ENCODE measurements at regions not wholly inside any gene's neighbourhood (a gene's known extent, or its start where the extent isn't known, plus 50 kb on each side); places are given as distances from the start of the nearest gene placed in this dataset.
A peak's percentile ranks its signal among the peaks of the same experiment; 100 is the strongest.

DNA sequence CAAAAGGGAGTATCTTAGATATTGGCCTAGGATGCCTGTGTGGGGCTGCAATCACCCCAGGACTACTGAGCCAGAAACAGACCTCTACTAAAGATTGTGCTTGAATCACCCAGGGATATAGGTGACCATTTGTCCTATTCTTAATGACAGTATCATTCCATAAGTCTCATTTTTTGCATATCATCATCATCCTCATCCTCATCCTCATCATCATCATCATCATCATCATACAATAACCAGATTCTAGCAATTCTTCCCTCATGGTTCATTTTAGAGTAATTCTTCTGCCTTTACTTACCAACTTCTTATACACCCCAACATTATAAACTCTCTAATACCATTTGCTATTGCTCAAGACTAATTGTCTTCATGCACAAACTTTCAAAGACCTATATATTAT lies 226.6 kb downstream of the B3GLCT start:
- CTCF ChIA-PET = interaction anchor here (0.5 to 6.2 kb wide), 4 partner anchors 12 to 377 kb away, joined by 3 to 43 read pairs (median 4); no protein-coding TSS in a partner anchor
- peaks cover 3% of the 10 kb centered on the region for H3K4me1 Mint-ChIP-seq
- no peak overlapping the region for H3K27ac Mint-ChIP-seq
- H3K36me3 Mint-ChIP-seq (ENCODE audit: low read depth) = no peaks in the 10 kb centered on the region
- no peak overlapping the region for H3K4me3 Mint-ChIP-seq
- DNase-seq (no peak), ATAC-seq (no peak)
- peaks cover 13% of the 10 kb centered on the region for H3K27me3 Mint-ChIP-seq
- H3K9me3 Mint-ChIP-seq (ENCODE audit: low read depth) = no peaks in the 10 kb centered on the region
- POLR2A ChIA-PET = no interaction called here
- intact Hi-C loops (cut with DNase I, micrococcal nuclease) = no loop called here

DNA sequence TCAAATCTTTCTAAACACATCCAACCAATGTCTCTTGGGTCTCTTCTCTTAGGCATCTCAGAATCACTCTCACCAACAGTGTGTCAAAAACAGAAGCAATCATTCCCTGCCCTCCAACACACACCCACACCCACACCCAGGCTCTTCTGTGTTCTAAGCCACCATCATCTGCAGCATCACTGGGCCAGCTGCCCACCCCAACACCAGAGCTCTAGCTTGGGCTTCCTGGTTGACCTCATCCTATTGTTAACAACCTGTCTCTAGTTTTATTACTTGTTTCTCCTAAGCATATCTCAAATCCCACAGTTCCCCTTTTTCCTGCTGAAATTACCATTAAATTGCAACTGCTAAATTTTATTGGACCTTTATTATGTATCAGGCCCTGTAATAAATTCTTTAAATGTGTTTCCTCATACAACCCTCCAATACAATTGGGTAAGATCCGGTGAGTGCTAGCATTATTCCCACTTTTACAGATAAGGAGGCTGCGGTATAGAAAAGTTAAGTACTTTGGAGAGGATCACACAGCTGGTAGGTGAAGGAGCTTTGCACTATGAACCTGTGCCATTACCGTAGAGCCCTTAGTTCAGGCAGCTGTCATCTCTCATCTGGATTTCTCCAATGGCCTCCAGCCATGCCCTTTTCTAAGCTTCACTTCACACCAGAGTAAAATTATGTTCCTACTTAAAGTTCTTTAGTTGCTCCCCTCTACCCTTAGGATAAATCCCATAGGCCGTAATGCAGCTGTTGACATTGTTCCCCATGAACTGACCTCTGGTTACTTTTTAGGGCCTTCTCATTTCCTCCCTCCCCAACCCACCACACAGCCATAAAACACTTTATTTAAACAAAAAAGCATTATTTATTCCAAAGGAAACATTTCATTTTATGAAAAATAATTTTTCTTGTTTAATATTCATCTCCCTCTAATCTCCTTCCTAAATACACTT lies 227.7 kb downstream of the B3GLCT start:
- CTCF ChIA-PET = interaction anchor here (1.0 kb wide), 1 partner anchor 166 kb away, joined by 3 read pairs; no protein-coding TSS in a partner anchor
- intact Hi-C loops (cut with DNase I, micrococcal nuclease) = no loop called here

DNA sequence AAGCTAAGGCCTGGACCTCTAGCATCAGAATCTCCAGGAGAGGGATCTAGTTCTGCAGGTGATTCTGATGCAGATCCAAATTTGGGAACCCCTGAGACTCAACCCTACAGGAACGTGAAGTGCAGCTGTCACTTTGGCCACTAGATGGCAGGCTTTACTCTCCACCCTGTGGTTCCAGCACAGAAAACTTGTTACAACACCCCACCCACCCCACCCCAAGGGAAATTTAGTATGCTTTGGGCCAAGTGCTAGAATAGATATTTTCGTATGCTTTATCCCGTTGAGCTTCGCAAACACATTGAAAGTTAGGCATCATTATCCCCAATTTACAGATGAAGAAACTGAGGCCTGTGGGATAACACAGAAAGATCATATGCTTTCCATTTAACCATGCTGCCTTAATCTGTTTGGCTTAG lies 232.0 kb downstream of the B3GLCT start:
- H3K4me3 Mint-ChIP-seq = no peak overlapping the region
- H3K4me1 Mint-ChIP-seq = no peaks in the 10 kb centered on the region
- intact Hi-C loops (cut with DNase I, micrococcal nuclease) = loop anchor here (1.0 kb wide), 1 partner anchor 311 kb away; no protein-coding TSS in a partner anchor
- ChIA-PET POLR2A (no interaction called here), CTCF (interaction anchor here (0.7 to 1.5 kb wide), 6 partner anchors 10 to 310 kb away, joined by 3 to 12 read pairs (median 4); no protein-coding TSS in a partner anchor)
- peaks cover 5% of the 10 kb centered on the region for H3K27me3 Mint-ChIP-seq
- no peaks in the 10 kb centered on the region for H3K36me3 Mint-ChIP-seq (ENCODE audit: low read depth)
- DNase-seq (peak; percentile 70), ATAC-seq (no peak)
- H3K27ac Mint-ChIP-seq = no peak overlapping the region
- no peaks in the 10 kb centered on the region for H3K9me3 Mint-ChIP-seq (ENCODE audit: low read depth)

More for the DNA sequence above, 227.7 kb downstream of the B3GLCT start:
- peaks cover 3% of the 10 kb centered on the region for H3K4me1 Mint-ChIP-seq
- ATAC-seq (no peak), DNase-seq (no peak)
- H3K4me3 Mint-ChIP-seq = no peak overlapping the region
- no peak overlapping the region for H3K27ac Mint-ChIP-seq
- peaks cover 6% of the 10 kb centered on the region for H3K27me3 Mint-ChIP-seq
- H3K9me3 Mint-ChIP-seq (ENCODE audit: low read depth) = no peaks in the 10 kb centered on the region
- POLR2A ChIA-PET = interaction anchor here (0.7 kb wide), 1 partner anchor 85 kb away, joined by 3 read pairs; no protein-coding TSS in a partner anchor
- H3K36me3 Mint-ChIP-seq (ENCODE audit: low read depth) = no peaks in the 10 kb centered on the region

GRCh38 chr13:31433207-31433606 lies 233.4 kb downstream of the B3GLCT start:
- no peak for ATAC-seq
- peaks cover 9% of the 10 kb centered on the region for H3K27me3 Mint-ChIP-seq
- no peaks in the 10 kb centered on the region for H3K36me3 Mint-ChIP-seq (ENCODE audit: low read depth)
- ChIA-PET CTCF (interaction anchor here (1.0 to 1.6 kb wide), 5 partner anchors 9 to 308 kb away, joined by 3 to 9 read pairs (median 6); no protein-coding TSS in a partner anchor), POLR2A (no interaction called here)
- no peak overlapping the region for H3K4me3 Mint-ChIP-seq
- no peaks in the 10 kb centered on the region for H3K9me3 Mint-ChIP-seq (ENCODE audit: low read depth)
- no peak for DNase-seq
- H3K27ac Mint-ChIP-seq = no peak overlapping the region
- H3K4me1 Mint-ChIP-seq = no peaks in the 10 kb centered on the region
- intact Hi-C loops (cut with DNase I, micrococcal nuclease) = no loop called here

- Mint-ChIP-seq H3K36me3 (ENCODE audit: low read depth) (no peaks in the 10 kb centered on the region), H3K4me3 (no peak overlapping the region), H3K4me1 (no peaks in the 10 kb centered on the region), H3K9me3 (ENCODE audit: low read depth) (no peaks in the 10 kb centered on the region), H3K27ac (no peak overlapping the region), H3K27me3 (peaks cover 9% of the 10 kb centered on the region)
- intact Hi-C loops (cut with DNase I, micrococcal nuclease) = no loop called here
- ChIA-PET POLR2A (no interaction called here), CTCF (interaction anchor here (0.7 to 1.6 kb wide), 6 partner anchors 9 to 1279 kb away, joined by 3 to 9 read pairs (median 4); no protein-coding TSS in a partner anchor)
- no peak for ATAC-seq
- no peak for DNase-seq
Measured at GRCh38 chr13:31433746-31434145, 234.0 kb downstream of the B3GLCT start.

- Mint-ChIP-seq H3K27ac (no peak overlapping the region), H3K36me3 (ENCODE audit: low read depth) (no peaks in the 10 kb centered on the region), H3K4me3 (no peak overlapping the region), H3K4me1 (no peaks in the 10 kb centered on the region), H3K27me3 (peaks cover 9% of the 10 kb centered on the region), H3K9me3 (ENCODE audit: low read depth) (no peaks in the 10 kb centered on the region)
- DNase-seq = no peak
- POLR2A ChIA-PET = no interaction called here
- CTCF ChIA-PET = interaction anchor here (0.7 to 1.6 kb wide), 4 partner anchors 8 to 1278 kb away, joined by 3 to 7 read pairs (median 4); no protein-coding TSS in a partner anchor
- ATAC-seq = no peak
- intact Hi-C loops (cut with DNase I, micrococcal nuclease) = no loop called here
Measured at GRCh38 chr13:31434613-31435012, 234.8 kb downstream of the B3GLCT start.

DNA sequence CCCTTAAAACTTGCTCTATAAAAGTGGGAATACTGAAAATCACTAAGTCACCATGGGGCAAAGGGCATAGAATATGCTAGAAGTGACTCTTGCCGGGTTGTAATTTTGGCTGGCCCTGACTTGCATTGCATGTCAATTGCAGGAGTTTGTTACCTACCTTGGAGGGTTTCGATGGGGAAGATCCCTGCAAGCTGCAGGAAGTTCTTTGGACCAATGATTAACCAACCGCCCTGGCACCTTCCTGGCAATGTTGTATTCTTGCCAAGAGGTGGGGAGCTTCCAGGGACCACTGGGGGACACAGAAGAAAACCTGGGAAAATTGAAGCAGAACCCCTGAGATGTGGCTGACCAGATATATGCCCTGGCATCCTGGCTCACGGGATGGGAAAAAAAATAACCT lies 235.8 kb downstream of the B3GLCT start:
- H3K27me3 Mint-ChIP-seq = peaks cover 8% of the 10 kb centered on the region
- CTCF ChIA-PET = interaction anchor here (0.6 kb wide), 1 partner anchor 127 kb away, joined by 3 read pairs; no protein-coding TSS in a partner anchor

DNA sequence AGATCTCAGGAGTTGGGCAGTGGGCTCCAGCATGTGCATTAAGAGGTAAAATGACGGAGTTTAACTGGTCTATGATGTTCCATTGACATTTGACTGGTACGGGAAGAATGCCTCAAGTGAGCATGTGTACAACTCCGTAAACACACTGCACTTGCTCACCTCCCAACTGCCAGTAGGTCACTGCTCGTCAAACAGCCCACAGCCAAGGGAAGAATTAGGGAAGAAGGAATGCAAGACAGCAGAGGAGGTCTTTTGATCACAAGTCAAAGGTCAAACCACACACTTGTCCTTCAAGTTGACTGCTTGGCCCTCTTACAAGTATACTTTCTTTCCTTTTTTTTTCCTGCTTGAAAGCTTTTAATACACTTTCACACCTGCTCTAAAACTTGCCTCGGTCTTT lies 236.7 kb downstream of the B3GLCT start:
- POLR2A ChIA-PET = no interaction called here
- H3K4me3 Mint-ChIP-seq = no peak overlapping the region

More for the DNA sequence above, 235.8 kb downstream of the B3GLCT start:
- no peak overlapping the region for H3K4me3 Mint-ChIP-seq
- POLR2A ChIA-PET = no interaction called here
- no peaks in the 10 kb centered on the region for H3K9me3 Mint-ChIP-seq (ENCODE audit: low read depth)
- no peak overlapping the region for H3K27ac Mint-ChIP-seq
- H3K36me3 Mint-ChIP-seq (ENCODE audit: low read depth) = no peaks in the 10 kb centered on the region
- no peaks in the 10 kb centered on the region for H3K4me1 Mint-ChIP-seq
- intact Hi-C loops (cut with DNase I, micrococcal nuclease) = no loop called here
- ATAC-seq (no peak), DNase-seq (no peak)

GRCh38 chr13:31437975-31438374 lies 238.2 kb downstream of the B3GLCT start:
- ATAC-seq = no peak
- Mint-ChIP-seq H3K4me3 (no peak overlapping the region), H3K27ac (no peak overlapping the region)

More for the DNA sequence above, 236.7 kb downstream of the B3GLCT start:
- no peak for ATAC-seq
- CTCF ChIA-PET = no interaction called here
- Mint-ChIP-seq H3K27ac (no peak overlapping the region), H3K36me3 (ENCODE audit: low read depth) (no peaks in the 10 kb centered on the region), H3K4me1 (no peaks in the 10 kb centered on the region), H3K9me3 (ENCODE audit: low read depth) (no peaks in the 10 kb centered on the region), H3K27me3 (peaks cover 12% of the 10 kb centered on the region)
- intact Hi-C loops (cut with DNase I, micrococcal nuclease) = no loop called here
- DNase-seq = no peak

GRCh38 chr13:31440132-31440531 lies 240.4 kb downstream of the B3GLCT start:
- CTCF ChIA-PET = interaction anchor here (0.7 kb wide), 1 partner anchor 207 kb away, joined by 3 read pairs; no protein-coding TSS in a partner anchor
- no peak for ATAC-seq
- no peaks in the 10 kb centered on the region for H3K9me3 Mint-ChIP-seq (ENCODE audit: low read depth)

More at GRCh38 chr13:31437975-31438374, 238.2 kb downstream of the B3GLCT start:
- ChIA-PET POLR2A (no interaction called here), CTCF (interaction anchor here (0.5 to 1.1 kb wide), 5 partner anchors 9 to 181 kb away, joined by 3 to 4 read pairs (median 3); no protein-coding TSS in a partner anchor)
- intact Hi-C loops (cut with DNase I, micrococcal nuclease) = no loop called here
- no peaks in the 10 kb centered on the region for H3K9me3 Mint-ChIP-seq (ENCODE audit: low read depth)
- H3K27me3 Mint-ChIP-seq = peaks cover 19% of the 10 kb centered on the region
- H3K36me3 Mint-ChIP-seq (ENCODE audit: low read depth) = no peaks in the 10 kb centered on the region
- DNase-seq = no peak
- H3K4me1 Mint-ChIP-seq = no peaks in the 10 kb centered on the region

DNA sequence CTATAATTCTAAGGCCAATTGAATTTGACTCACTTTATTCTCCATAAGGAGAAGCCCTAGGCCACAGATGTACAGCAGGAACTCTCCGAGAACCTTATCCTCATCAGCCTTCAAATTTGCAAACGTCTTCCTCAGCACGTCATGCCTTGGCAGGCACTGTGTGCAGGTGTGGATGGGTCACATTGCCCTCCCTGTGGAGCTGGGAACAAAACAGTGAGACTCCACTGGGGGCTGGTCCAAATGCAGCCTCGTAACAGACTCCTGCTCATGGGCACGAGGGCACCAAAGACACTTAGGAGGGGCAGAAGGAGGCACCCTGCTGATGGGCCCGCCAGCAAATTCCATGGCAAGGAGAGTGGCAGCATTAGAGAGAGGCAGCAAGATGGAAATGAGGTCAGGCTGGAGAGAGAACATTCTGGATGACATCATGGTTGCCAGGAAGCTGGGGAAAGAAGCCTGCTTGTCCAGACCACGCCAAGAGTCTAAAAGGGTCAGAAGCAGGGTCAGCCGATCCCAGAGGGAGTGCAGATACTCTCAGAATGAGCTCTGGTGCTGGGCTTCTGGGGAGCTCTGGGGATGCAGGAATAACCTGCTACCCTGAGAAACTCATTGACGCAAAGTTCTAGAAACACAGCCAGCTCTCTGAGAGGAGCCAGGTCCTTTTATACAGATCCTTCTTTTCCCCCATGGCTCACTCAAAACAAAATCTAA lies 242.2 kb downstream of the B3GLCT start:
- intact Hi-C loops (cut with DNase I, micrococcal nuclease) = no loop called here
- H3K4me1 Mint-ChIP-seq = no peaks in the 10 kb centered on the region
- no peak overlapping the region for H3K27ac Mint-ChIP-seq
- ATAC-seq = no peak
- no peak overlapping the region for H3K4me3 Mint-ChIP-seq
- no peak for DNase-seq
- no peaks in the 10 kb centered on the region for H3K36me3 Mint-ChIP-seq (ENCODE audit: low read depth)
- POLR2A ChIA-PET = no interaction called here
- CTCF ChIA-PET = interaction anchor here (1.1 to 1.7 kb wide), 2 partner anchors 8 to 10 kb away, joined by 7 read pairs; no protein-coding TSS in a partner anchor
- H3K9me3 Mint-ChIP-seq (ENCODE audit: low read depth) = no peaks in the 10 kb centered on the region
- peaks cover 20% of the 10 kb centered on the region for H3K27me3 Mint-ChIP-seq

More at GRCh38 chr13:31440132-31440531, 240.4 kb downstream of the B3GLCT start:
- Mint-ChIP-seq H3K36me3 (ENCODE audit: low read depth) (no peaks in the 10 kb centered on the region), H3K27ac (no peak overlapping the region), H3K4me1 (no peaks in the 10 kb centered on the region), H3K27me3 (peaks cover 19% of the 10 kb centered on the region), H3K4me3 (no peak overlapping the region)
- POLR2A ChIA-PET = no interaction called here
- intact Hi-C loops (cut with DNase I, micrococcal nuclease) = no loop called here
- DNase-seq = no peak

Measured in activated CD4-positive, alpha-beta T cell treated with anti-CD3 and anti-CD28 coated beads for 36 hours (primary cell).